Endodermal cell (in vitro differentiated cells): ENCODE measurements at regions not wholly inside any gene's neighbourhood (a gene's known extent, or its start where the extent isn't known, plus 50 kb on each side); places are given as distances from the start of the nearest gene placed in this dataset.

Experiments
- DNase-seq: peaks from one replicate; pipeline ENCODE4 v3.0.0-alpha.2; 2017
- H3K27ac ChIP-seq: 2 replicates; pipeline ENCODE4 v1.5.1; 2013; ENCODE audit warnings: mild to moderate bottlenecking, low read depth, low read length, moderate library complexity
- H3K27me3 ChIP-seq: 2 replicates; pipeline ENCODE4 v1.6.1; 2013; ENCODE audit warnings: mild to moderate bottlenecking, low read length, moderate library complexity; ENCODE audit not compliant: insufficient read depth, control insufficient read depth, poor library complexity, severe bottlenecking
- H3K36me3 ChIP-seq: 2 replicates; pipeline ENCODE4 v1.7.0; 2013; ENCODE audit warnings: mild to moderate bottlenecking, low read length, moderate library complexity; ENCODE audit not compliant: control insufficient read depth, insufficient read depth
- H3K4me1 ChIP-seq: one replicate; pipeline ENCODE4 v1.7.0; 2013; ENCODE audit warnings: low read length; ENCODE audit not compliant: control insufficient read depth, insufficient read depth
- H3K4me3 ChIP-seq: 2 replicates; pipeline ENCODE4 v1.5.1; 2013; ENCODE audit warnings: mild to moderate bottlenecking, low read length, moderate library complexity
- H3K9ac ChIP-seq: 2 replicates; pipeline ENCODE4 v1.6.1; 2013; ENCODE audit warnings: mild to moderate bottlenecking, low read length, moderate library complexity; ENCODE audit not compliant: poor library complexity, severe bottlenecking; ENCODE audit errors: extremely low read depth
- H3K9me3 ChIP-seq: 2 replicates; pipeline ENCODE4 v1.6.1; 2013; ENCODE audit warnings: mild to moderate bottlenecking, low read length, moderate library complexity; ENCODE audit not compliant: control insufficient read depth
- H3K27ac Mint-ChIP-seq: 2 replicates; pipeline ENCODE4 v1.8.0; 2020; ENCODE audit warnings: mixed read lengths
- H3K27me3 Mint-ChIP-seq: 2 replicates; pipeline ENCODE4 v1.8.0; 2021; ENCODE audit warnings: mild to moderate bottlenecking, mixed read lengths; ENCODE audit not compliant: insufficient read depth
- H3K36me3 Mint-ChIP-seq: 2 replicates; pipeline ENCODE4 v1.8.0; 2020; ENCODE audit warnings: low read depth, mixed read lengths
- H3K4me1 Mint-ChIP-seq: 2 replicates; pipeline ENCODE4 v1.8.0; 2020; ENCODE audit warnings: mixed read lengths
- H3K4me3 Mint-ChIP-seq: 2 replicates; pipeline ENCODE4 v1.8.0; 2020; ENCODE audit warnings: mild to moderate bottlenecking, moderate library complexity, mixed read lengths
- H3K9me3 Mint-ChIP-seq: 2 replicates; pipeline ENCODE4 v1.8.0; 2020; ENCODE audit warnings: mild to moderate bottlenecking, mixed read lengths
- CTCF ChIP-seq: fragments of 200-600 bp; sonication (generic); conservative IDR thresholded peaks from 2 replicates; pipeline ENCODE4 v1.5.0; 2021; ENCODE audit warnings: antibody characterized with exemption, mild to moderate bottlenecking
- WGBS, 2 experiments: methylation state at CpG; one replicate each; pipeline versions ENCODE4 v1.1.5 to v1.1.7; 2013; ENCODE audit warnings: missing lambda C conversion rate in 2 of 2, mixed read lengths in 1 of 2; ENCODE audit not compliant: insufficient coverage in 1 of 2, insufficient read length in 1 of 2; 5-methylcytosine and 5-hydroxymethylcytosine counted together

- H3K9me3 Mint-ChIP-seq, result no peaks in the 10 kb centered on the region
- DNase-seq, result no peak
Measured at GRCh38 chr3:99365979-99366378, 272.4 kb upstream of the COL8A1 start.

DNA sequence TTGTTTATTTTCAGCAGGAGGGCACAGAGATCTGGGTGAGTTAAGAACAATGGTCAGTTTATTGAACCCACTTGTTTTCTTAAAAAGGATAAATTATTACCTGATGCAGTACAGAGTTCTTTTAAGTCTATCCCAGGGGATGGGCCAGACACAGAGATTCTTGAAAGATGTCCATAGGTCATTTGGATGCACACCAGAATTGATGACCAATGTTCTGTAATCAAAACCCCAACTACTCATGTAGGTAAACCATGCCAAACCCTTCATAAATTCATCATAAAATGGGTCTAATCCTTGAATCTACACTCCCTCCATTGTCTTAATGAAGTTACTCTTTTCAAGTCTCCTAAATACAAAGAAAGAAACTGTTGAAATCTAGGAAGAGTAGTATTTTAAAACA, 273.0 kb upstream of the COL8A1 start:
- H3K4me3 Mint-ChIP-seq, result no peak overlapping the region
- no peaks in the 10 kb centered on the region for H3K4me1 Mint-ChIP-seq
- Histone ChIP-seq H3K27ac (no peak overlapping the region), H3K4me1 (no peaks in the 10 kb centered on the region), H3K9me3 (no peaks in the 10 kb centered on the region), H3K4me3 (no peak overlapping the region), H3K9ac (no peak overlapping the region), H3K36me3 (no peaks in the 10 kb centered on the region), H3K27me3 (no peaks in the 10 kb centered on the region)
- no peaks in the 10 kb centered on the region for H3K9me3 Mint-ChIP-seq
- no peak overlapping the region for H3K27ac Mint-ChIP-seq
- H3K36me3 Mint-ChIP-seq, result no peaks in the 10 kb centered on the region
- H3K27me3 Mint-ChIP-seq, result no peaks in the 10 kb centered on the region
- no peak for TF ChIP-seq CTCF
- DNase-seq, result no peak

More at GRCh38 chr3:99365979-99366378, 272.4 kb upstream of the COL8A1 start:
- Mint-ChIP-seq H3K4me3 (no peak overlapping the region), H3K27ac (no peak overlapping the region), H3K27me3 (no peaks in the 10 kb centered on the region), H3K4me1 (no peaks in the 10 kb centered on the region), H3K36me3 (no peaks in the 10 kb centered on the region)
- Histone ChIP-seq H3K4me3 (no peak overlapping the region), H3K4me1 (no peaks in the 10 kb centered on the region), H3K36me3 (no peaks in the 10 kb centered on the region), H3K27me3 (no peaks in the 10 kb centered on the region), H3K9ac (no peak overlapping the region), H3K27ac (no peak overlapping the region), H3K9me3 (no peaks in the 10 kb centered on the region)
- WGBS, 2 experiments, result 75% methylated on average over 1 of the region's 1 CpG; no CpG with 5 or more reads in 1 of the 2 experiments
- TF ChIP-seq CTCF, result no peak

- no peak for DNase-seq
- Histone ChIP-seq H3K4me3 (no peak overlapping the region), H3K27me3 (no peaks in the 10 kb centered on the region), H3K9me3 (no peaks in the 10 kb centered on the region), H3K4me1 (no peaks in the 10 kb centered on the region), H3K36me3 (no peaks in the 10 kb centered on the region), H3K9ac (no peak overlapping the region), H3K27ac (no peak overlapping the region)
- no peaks in the 10 kb centered on the region for H3K9me3 Mint-ChIP-seq
- no peak for TF ChIP-seq CTCF
- H3K36me3 Mint-ChIP-seq, result no peaks in the 10 kb centered on the region
- no peak overlapping the region for H3K27ac Mint-ChIP-seq
- no peaks in the 10 kb centered on the region for H3K27me3 Mint-ChIP-seq
- 82 to 88% methylated on average over 1 of the region's 1 CpG for WGBS, 2 experiments
- no peaks in the 10 kb centered on the region for H3K4me1 Mint-ChIP-seq
- H3K4me3 Mint-ChIP-seq, result no peak overlapping the region
Measured at GRCh38 chr3:99357131-99357530, 281.3 kb upstream of the COL8A1 start.
